Lower leg skin (tissue), 4 donors: ENCODE measurements at regions not wholly inside any gene's neighbourhood (a gene's known extent, or its start where the extent isn't known, plus 50 kb on each side); places are given as distances from the start of the nearest gene placed in this dataset.
"Not testable (repeated sequence)": the region's sequence is repeated elsewhere in the genome, so short reads cannot be mapped to it uniquely, and the experiment has no call there.

Experiments used
- DNase-seq, 2 donors: peaks; one replicate each; pipeline ENCODE4 v3.0.0-alpha.2; 2019; ENCODE audit warnings: low spot score in 2 of 2
- H3K4me3 ChIP-seq: fragments of 200-600 bp; sonication (generic); 2 replicates; pipeline ENCODE4 v1.5.1; 2017; ENCODE audit warnings: mild to moderate bottlenecking, low read depth; ENCODE audit not compliant: poor library complexity, severe bottlenecking
- POLR2A ChIP-seq, 2 donors: fragments of 450-650 bp; IDR thresholded peaks; one replicate each; pipeline ENCODE4 v1.6.1; 2016 to 2017; ENCODE audit warnings: antibody characterized with exemption in 2 of 2, mild to moderate bottlenecking in 1 of 2, moderate library complexity in 1 of 2
- WGBS, 2 donors: methylation state at CpG; one replicate each; pipeline ENCODE4 v1.1.5; 2018; 5-methylcytosine and 5-hydroxymethylcytosine counted together
- intact Hi-C: fragments of 100-400 bp; cut with DNase I; formaldehyde crosslinking; loops from one replicate; pipeline ENCODE4 v1.15.0; 2023; ENCODE audit warnings: low total_unique reads
- TF ChIP-seq, protein P1 (sequence below), 3 donors: fragments of 450-650 bp; IDR thresholded peaks; one replicate each; pipeline ENCODE4 v1.5.1; 2016; ENCODE audit warnings: antibody characterized with exemption in 3 of 3, mild to moderate bottlenecking in 3 of 3, moderate library complexity in 2 of 3

DNA sequence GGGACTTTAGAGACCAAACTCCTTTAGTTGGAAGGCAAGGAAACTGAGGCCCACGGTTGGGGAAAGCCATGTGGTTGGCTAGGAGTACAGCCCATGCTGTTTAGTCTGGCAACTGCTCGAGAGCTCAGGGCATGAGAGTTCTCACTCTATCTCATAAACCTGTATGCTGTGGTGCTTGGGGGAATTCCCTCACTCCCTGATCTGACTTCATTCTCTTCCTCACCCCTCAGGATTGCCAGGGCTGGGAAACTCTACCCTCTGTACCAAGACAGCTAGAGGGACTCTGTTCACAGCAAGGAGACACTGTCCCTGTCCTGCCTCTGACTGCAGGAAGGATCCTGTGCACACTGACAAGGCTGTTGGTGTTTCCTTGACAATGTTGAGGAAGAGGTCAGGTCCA lies 230.2 kb downstream of the ZNF621 start:
- intact Hi-C loops = no loop called here
- 45 to 58% methylated on average over 2 of the region's 2 CpGs for WGBS, 2 donors
- DNase-seq = no peak
- H3K4me3 ChIP-seq = no peak overlapping the region
- TF ChIP-seq, protein P1, sequence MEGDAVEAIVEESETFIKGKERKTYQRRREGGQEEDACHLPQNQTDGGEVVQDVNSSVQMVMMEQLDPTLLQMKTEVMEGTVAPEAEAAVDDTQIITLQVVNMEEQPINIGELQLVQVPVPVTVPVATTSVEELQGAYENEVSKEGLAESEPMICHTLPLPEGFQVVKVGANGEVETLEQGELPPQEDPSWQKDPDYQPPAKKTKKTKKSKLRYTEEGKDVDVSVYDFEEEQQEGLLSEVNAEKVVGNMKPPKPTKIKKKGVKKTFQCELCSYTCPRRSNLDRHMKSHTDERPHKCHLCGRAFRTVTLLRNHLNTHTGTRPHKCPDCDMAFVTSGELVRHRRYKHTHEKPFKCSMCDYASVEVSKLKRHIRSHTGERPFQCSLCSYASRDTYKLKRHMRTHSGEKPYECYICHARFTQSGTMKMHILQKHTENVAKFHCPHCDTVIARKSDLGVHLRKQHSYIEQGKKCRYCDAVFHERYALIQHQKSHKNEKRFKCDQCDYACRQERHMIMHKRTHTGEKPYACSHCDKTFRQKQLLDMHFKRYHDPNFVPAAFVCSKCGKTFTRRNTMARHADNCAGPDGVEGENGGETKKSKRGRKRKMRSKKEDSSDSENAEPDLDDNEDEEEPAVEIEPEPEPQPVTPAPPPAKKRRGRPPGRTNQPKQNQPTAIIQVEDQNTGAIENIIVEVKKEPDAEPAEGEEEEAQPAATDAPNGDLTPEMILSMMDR (IDR thresholded peaks at IDR 0.05) = no peak
- TF ChIP-seq POLR2A (IDR thresholded peaks at IDR 0.05) = no peak

DNA sequence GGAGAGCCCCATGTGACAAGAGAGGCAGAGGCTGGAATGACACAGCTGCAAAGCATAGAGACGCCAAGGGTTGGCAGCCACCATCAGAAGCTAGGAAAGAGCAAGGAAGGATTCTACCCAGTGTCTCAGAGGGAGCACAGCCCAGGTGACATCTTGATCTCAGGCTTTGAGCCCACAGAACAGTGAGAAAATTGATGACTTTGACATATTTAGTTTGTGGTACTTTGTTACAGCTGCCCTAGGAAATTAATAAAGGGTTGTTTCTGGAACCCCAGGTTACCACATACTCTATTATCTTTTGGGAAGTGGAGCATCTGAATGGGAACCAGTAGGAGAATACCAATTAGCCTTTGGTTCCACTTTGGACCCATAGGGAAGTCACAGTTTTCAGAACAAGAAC lies 231.7 kb downstream of the ZNF621 start:
- intact Hi-C loops = no loop called here
- no peak for TF ChIP-seq POLR2A (IDR thresholded peaks at IDR 0.05)
- TF ChIP-seq, protein P1 (IDR thresholded peaks at IDR 0.05) = no peak
- H3K4me3 ChIP-seq = no peak overlapping the region
- no peak for DNase-seq
- WGBS, 2 donors = 76 to 85% methylated on average over 1 of the region's 1 CpG

DNA sequence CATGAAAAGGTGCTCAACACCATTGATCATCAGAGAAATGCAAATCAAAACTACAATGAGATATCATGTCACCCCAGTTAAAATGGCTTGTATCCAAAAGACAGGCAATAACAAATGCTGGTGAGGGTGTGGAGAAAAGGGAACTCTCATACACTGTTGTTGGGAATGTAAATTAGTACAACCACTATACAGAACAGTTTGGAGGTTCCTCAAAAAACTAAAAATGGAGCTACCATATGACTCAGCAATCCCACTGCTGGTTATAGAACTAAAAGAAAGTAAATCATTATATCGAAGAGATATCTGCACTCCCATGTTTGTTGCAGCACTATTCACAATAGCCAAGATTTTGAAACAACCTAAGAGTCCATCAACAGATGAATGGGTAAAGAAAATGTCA lies 238.0 kb downstream of the ZNF621 start:
- WGBS, 2 donors = 74 to 81% methylated on average over 1 of the region's 1 CpG
- intact Hi-C loops = not testable (repeated sequence)

DNA sequence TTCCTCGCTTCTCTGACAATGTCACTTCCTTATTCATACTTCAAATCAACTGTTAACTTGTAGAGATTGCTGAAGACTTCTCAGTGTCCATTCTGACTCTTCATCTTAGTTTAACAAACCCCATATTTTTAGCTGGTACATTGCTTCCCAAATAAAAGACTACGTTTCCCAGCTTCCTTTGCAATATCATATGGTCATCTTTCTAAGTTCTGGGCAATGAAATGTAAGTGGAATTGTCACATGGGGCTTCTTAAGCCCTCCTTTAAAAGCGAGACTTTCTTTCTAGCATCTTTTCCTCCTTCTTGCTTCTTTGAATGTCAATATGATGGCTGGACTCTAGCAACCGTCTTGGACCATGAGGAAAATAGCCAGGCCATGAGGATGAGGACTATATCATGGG lies 239.0 kb downstream of the ZNF621 start:
- no peak for DNase-seq
- TF ChIP-seq, protein P1 (IDR thresholded peaks at IDR 0.05) = no peak
- no peak for TF ChIP-seq POLR2A (IDR thresholded peaks at IDR 0.05)
- intact Hi-C loops = no loop called here
- WGBS, 2 donors = 86 to 93% methylated on average over 4 of the region's 4 CpGs
- no peak overlapping the region for H3K4me3 ChIP-seq

More for the DNA sequence above, 238.0 kb downstream of the ZNF621 start:
- not testable (repeated sequence) for H3K4me3 ChIP-seq, DNase-seq

DNA sequence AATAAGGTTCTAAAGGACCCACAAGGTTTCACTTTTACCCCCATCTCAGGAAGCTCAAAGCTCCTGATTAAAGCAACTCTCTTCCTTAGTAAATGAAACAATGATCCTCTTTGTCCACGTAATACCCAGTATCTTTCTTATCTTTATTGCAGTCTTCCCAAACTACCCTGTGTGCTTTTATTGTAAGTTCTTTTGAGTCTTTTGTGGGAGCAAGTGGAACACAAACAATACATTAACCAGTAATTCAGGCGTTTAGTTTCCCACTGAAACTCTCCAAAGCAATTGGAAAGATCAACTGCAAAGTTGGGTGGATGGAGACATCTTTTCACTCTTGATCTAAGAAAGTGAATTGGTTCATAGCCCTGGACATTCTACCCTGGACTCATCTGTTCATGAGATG lies 240.0 kb downstream of the ZNF621 start:
- no peak overlapping the region for H3K4me3 ChIP-seq
- 77 to 78% methylated on average over 2 of the region's 2 CpGs for WGBS, 2 donors
- intact Hi-C loops = no loop called here

DNA sequence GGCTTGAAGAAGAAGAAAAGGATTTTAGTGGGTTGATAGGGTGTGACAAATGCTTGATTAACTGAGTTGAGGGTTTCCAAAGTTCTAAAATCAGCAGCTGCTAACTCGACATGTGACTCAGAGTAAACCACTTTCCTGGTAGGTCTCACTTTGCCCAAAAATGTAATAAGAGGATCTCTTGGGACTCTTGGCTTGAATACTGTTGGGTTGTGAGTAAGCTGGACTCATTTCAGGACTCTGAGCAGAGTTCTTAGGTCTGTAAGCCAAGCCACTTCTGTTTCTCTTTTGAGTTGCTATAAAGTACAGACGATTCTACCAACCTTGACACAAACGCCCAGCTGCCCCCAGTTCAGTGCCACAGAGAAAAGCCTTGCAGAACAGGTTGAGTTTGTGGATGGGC lies 241.1 kb downstream of the ZNF621 start:
- 14 to 15% methylated on average over 3 of the region's 3 CpGs for WGBS, 2 donors
- no peak for TF ChIP-seq POLR2A (IDR thresholded peaks at IDR 0.05)
- TF ChIP-seq, protein P1 (IDR thresholded peaks at IDR 0.05) = no peak
- intact Hi-C loops = no loop called here
- DNase-seq = no peak
- no peak overlapping the region for H3K4me3 ChIP-seq

More for the DNA sequence above, 240.0 kb downstream of the ZNF621 start:
- no peak for DNase-seq
- no peak for TF ChIP-seq POLR2A (IDR thresholded peaks at IDR 0.05)
- TF ChIP-seq, protein P1 (IDR thresholded peaks at IDR 0.05) = no peak
